Keratinocyte (primary cell): ENCODE measurements at regions not wholly inside any gene's neighbourhood (a gene's known extent, or its start where the extent isn't known, plus 50 kb on each side); places are given as distances from the start of the nearest gene placed in this dataset.

Experiments used
- DNase-seq: peaks from one replicate; pipeline ENCODE4 v3.0.0-alpha.2; 2011; ENCODE audit warnings: low read depth, missing footprints, low spot score
- FAIRE-seq: peaks from 2 replicates; lab custom pipeline; 2011; peaks lifted over from hg19 to GRCh38; lab: Jason Lieb, UNC
- H2AFZ ChIP-seq: 2 replicates; pipeline ENCODE4 v1.6.0; 2012; ENCODE audit warnings: low read length, control low read depth, inconsistent platforms; ENCODE audit not compliant: control insufficient read depth
- H3K27ac ChIP-seq: 2 replicates; pipeline ENCODE4 v1.5.1; 2011; ENCODE audit warnings: low read length; ENCODE audit not compliant: control insufficient read depth, insufficient read depth
- H3K27me3 ChIP-seq: 3 replicates; pipeline ENCODE4 v1.6.0; 2011; ENCODE audit warnings: low read length; ENCODE audit not compliant: control insufficient read depth, insufficient read depth; ENCODE audit errors: extremely low read depth
- H3K36me3 ChIP-seq, 2 experiments: 2 replicates in 1 of 2; 3 replicates in 1 of 2; pipeline ENCODE4 v1.5.1; 2011; ENCODE audit warnings: low read length in 2 of 2, mild to moderate bottlenecking in 1 of 2; ENCODE audit not compliant: control insufficient read depth in 2 of 2, insufficient read depth in 2 of 2; ENCODE audit errors: extremely low read depth in 1 of 2
- H3K4me1 ChIP-seq: 3 replicates; pipeline ENCODE4 v1.5.1; 2011; ENCODE audit warnings: low read length; ENCODE audit not compliant: control insufficient read depth, insufficient read depth; ENCODE audit errors: extremely low read depth
- H3K4me2 ChIP-seq: 3 replicates; pipeline ENCODE4 v1.6.0; 2011; ENCODE audit warnings: low read depth, low read length; ENCODE audit not compliant: control insufficient read depth, insufficient read depth; ENCODE audit errors: extremely low read depth
- H3K4me3 ChIP-seq, 3 experiments: fragments of 200-600 bp in 1 of 3; sonication (generic) in 1 of 3; 2 replicates in 2 of 3; 3 replicates in 1 of 3; pipeline ENCODE4 v1.5.1; 2011 to 2016; ENCODE audit warnings: low read length in 3 of 3, mild to moderate bottlenecking in 3 of 3, control low read depth in 2 of 3, inconsistent platforms in 1 of 3, low read depth in 1 of 3, mixed read lengths in 1 of 3, mixed run types in 1 of 3, moderate library complexity in 1 of 3; ENCODE audit not compliant: control insufficient read depth in 2 of 3, insufficient read depth in 2 of 3; ENCODE audit errors: extremely low read depth in 1 of 3
- H3K79me2 ChIP-seq: 2 replicates; pipeline ENCODE4 v1.6.0; 2012; ENCODE audit warnings: low read length; ENCODE audit not compliant: control insufficient read depth, insufficient read depth
- H3K9ac ChIP-seq: 3 replicates; pipeline ENCODE4 v1.6.0; 2011; ENCODE audit warnings: low read length; ENCODE audit not compliant: control insufficient read depth, insufficient read depth; ENCODE audit errors: extremely low read depth
- H3K9me1 ChIP-seq: 3 replicates; pipeline ENCODE4 v1.6.0; 2011; ENCODE audit warnings: low read length; ENCODE audit not compliant: control insufficient read depth, insufficient read depth; ENCODE audit errors: extremely low read depth
- H3K9me3 ChIP-seq: 2 replicates; pipeline ENCODE4 v1.5.1; 2012; ENCODE audit warnings: low read depth, low read length; ENCODE audit not compliant: control insufficient read depth
- H4K20me1 ChIP-seq: 3 replicates; pipeline ENCODE4 v1.6.0; 2011; ENCODE audit warnings: low read length; ENCODE audit not compliant: control insufficient read depth, insufficient read depth; ENCODE audit errors: extremely low read depth
- EZH2 ChIP-seq: IDR thresholded peaks from one replicate; pipeline ENCODE4 v1.6.1; 2012; ENCODE audit warnings: inconsistent platforms, mild to moderate bottlenecking, low read length, moderate library complexity
- dilution Hi-C: fragments of 300-500 bp; cut with MboI; formaldehyde crosslinking; loops from one replicate; pipeline ENCODE4 v1.7.0; 2020; ENCODE audit warnings: low sequenced_read_pairs; ENCODE audit not compliant: extremely low pct_ligation_motif_present
- TF ChIP-seq, protein P1 (sequence below), 3 experiments: IDR thresholded peaks in 1 of 3; conservative IDR thresholded peaks in 1 of 3; optimal IDR thresholded peaks in 1 of 3; 2 replicates in 2 of 3; 3 replicates in 1 of 3; pipeline versions ENCODE3 to v1.5.1; 2011; ENCODE audit warnings: low read length in 3 of 3, mild to moderate bottlenecking in 3 of 3, moderate library complexity in 2 of 3, control low read depth in 1 of 3, inconsistent platforms in 1 of 3; ENCODE audit not compliant: insufficient read depth in 2 of 3; ENCODE audit errors: extremely low read depth in 1 of 3

DNA sequence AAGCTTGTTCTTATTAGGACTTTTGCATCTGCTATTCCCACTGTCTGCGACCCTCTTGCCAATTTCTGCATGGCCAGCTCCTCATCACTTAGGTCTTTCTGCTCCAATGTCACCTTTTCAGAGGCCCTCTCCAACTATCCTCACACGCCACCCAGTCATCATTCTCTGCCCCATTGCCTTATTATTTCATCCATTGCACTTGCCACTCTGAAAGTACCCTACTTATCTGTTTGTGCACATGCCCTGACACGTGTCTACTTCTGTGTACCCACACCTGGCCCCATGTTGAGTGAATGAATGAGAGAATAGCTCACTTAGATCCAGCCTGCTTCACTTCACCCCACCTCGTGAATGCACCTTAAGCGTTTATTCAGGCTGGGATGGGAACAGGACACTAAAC, 218.7 kb upstream of the TBX3 start:
- no peaks in the 10 kb centered on the region for H3K4me1 ChIP-seq
- H3K79me2 ChIP-seq = no peaks in the 10 kb centered on the region
- H3K27ac ChIP-seq = no peak overlapping the region
- H3K27me3 ChIP-seq = no peaks in the 10 kb centered on the region
- no peak overlapping the region for H3K4me3 ChIP-seq
- no peaks in the 10 kb centered on the region for H3K9me1 ChIP-seq
- H3K9me3 ChIP-seq = no peaks in the 10 kb centered on the region
- H4K20me1 ChIP-seq = no peaks in the 10 kb centered on the region
- no peak for FAIRE-seq
- H3K4me2 ChIP-seq = no peak overlapping the region
- H3K9ac ChIP-seq = no peak overlapping the region
- TF ChIP-seq, protein P1, sequence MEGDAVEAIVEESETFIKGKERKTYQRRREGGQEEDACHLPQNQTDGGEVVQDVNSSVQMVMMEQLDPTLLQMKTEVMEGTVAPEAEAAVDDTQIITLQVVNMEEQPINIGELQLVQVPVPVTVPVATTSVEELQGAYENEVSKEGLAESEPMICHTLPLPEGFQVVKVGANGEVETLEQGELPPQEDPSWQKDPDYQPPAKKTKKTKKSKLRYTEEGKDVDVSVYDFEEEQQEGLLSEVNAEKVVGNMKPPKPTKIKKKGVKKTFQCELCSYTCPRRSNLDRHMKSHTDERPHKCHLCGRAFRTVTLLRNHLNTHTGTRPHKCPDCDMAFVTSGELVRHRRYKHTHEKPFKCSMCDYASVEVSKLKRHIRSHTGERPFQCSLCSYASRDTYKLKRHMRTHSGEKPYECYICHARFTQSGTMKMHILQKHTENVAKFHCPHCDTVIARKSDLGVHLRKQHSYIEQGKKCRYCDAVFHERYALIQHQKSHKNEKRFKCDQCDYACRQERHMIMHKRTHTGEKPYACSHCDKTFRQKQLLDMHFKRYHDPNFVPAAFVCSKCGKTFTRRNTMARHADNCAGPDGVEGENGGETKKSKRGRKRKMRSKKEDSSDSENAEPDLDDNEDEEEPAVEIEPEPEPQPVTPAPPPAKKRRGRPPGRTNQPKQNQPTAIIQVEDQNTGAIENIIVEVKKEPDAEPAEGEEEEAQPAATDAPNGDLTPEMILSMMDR (optimal IDR thresholded peaks at IDR 0.05 in 1 of 3, IDR thresholded peaks at IDR 0.05 in 1 of 3, conservative IDR thresholded peaks at IDR 0.05 in 1 of 3; ENCODE audit: extremely low read depth in 1 of 3, insufficient read depth in 2 of 3, low read length in 3 of 3) = no peak
- no peak for TF ChIP-seq EZH2
- DNase-seq = no peak
- H3K36me3 ChIP-seq = no peaks in the 10 kb centered on the region
- dilution Hi-C loops = no loop called here
- no peak overlapping the region for H2AFZ ChIP-seq

DNA sequence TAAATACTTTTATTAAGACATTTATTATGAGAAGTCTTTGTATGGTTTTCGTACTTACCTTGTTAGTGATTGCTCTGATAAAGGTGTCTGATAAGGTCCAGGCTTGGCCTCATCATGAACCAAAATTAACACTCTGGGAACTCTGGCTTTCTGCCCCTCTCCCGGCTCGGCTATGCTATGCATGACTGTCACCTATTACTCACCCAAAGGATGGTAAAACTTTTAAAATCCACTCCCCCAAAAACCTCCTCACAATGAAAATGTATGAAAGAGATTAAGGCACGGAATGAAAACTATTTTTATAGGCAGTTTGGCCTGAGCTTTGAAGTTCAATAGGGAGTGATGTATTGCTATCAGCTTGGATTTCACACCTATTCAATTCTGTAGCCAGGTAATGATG, 217.3 kb upstream of the TBX3 start:
- H3K4me3 ChIP-seq = no peak overlapping the region
- H4K20me1 ChIP-seq = no peaks in the 10 kb centered on the region
- dilution Hi-C loops = no loop called here
- no peaks in the 10 kb centered on the region for H3K9me1 ChIP-seq
- H3K27ac ChIP-seq = no peak overlapping the region
- DNase-seq (no peak), FAIRE-seq (no peak)
- no peak for TF ChIP-seq EZH2
- TF ChIP-seq, protein P1 (optimal IDR thresholded peaks at IDR 0.05 in 1 of 3, IDR thresholded peaks at IDR 0.05 in 1 of 3, conservative IDR thresholded peaks at IDR 0.05 in 1 of 3; ENCODE audit: extremely low read depth in 1 of 3, insufficient read depth in 2 of 3, low read length in 3 of 3) = no peak
- no peaks in the 10 kb centered on the region for H3K79me2 ChIP-seq
- H3K27me3 ChIP-seq = no peaks in the 10 kb centered on the region
- no peak overlapping the region for H3K4me2 ChIP-seq
- H3K36me3 ChIP-seq = no peaks in the 10 kb centered on the region
- no peak overlapping the region for H2AFZ ChIP-seq
- H3K4me1 ChIP-seq = no peaks in the 10 kb centered on the region
- no peak overlapping the region for H3K9ac ChIP-seq
- no peaks in the 10 kb centered on the region for H3K9me3 ChIP-seq
